HG03575 (cell line): ENCODE measurements at regions not wholly inside any gene's neighbourhood (a gene's known extent, or its start where the extent isn't known, plus 50 kb on each side); places are given as distances from the start of the nearest gene placed in this dataset.

Experiments used
- ATAC-seq: cut with Tn5 transposase; IDR thresholded peaks from one replicate; pipeline ENCODE4 v1.9.1; 2021; ENCODE audit not compliant: unreplicated experiment, insufficient number of reproducible peaks, low FRiP score; ENCODE audit errors: extremely low read depth

GRCh38 chr5:116389601-116390000 lies 185.0 kb downstream of the SEMA6A start:
- no peak for ATAC-seq

DNA sequence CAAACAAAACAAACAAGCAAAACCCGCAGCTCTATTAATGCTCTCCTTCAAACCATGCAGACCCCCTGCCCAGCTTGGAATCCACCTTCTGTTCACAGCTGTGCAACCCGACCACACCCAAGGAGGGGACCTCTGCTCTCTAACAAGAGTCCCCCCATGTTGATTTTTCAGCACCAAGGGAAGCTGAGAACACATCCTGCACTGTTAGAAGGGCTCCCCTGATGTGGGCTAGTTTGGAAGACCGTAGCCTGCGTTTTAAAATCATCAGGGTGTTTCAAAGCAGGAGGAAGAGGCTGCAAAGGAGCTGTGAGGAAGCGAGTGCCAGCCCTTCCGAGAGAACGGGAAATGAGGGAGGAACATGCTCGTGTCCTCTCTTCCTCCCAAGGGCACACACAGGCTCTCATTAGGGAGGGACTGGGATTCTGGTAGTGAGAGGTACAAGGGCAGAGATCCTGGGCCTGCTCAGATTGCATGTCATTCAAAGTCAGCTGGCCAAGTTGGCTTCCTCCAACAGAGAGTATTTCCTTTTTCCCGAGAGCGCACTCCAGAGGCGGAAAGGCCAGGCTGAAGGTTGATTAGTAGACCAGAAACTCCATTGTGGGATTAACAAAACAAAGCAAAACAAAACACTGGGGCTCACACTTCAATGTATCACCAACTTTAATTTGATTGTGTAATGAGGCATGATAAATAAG lies 185.9 kb downstream of the SEMA6A start:
- ATAC-seq: no peak

GRCh38 chr5:116387738-116388137 lies 186.9 kb downstream of the SEMA6A start:
- no peak for ATAC-seq

GRCh38 chr5:116386633-116387032 lies 188.0 kb downstream of the SEMA6A start:
- no peak for ATAC-seq

GRCh38 chr5:116382874-116383266 lies 191.8 kb downstream of the SEMA6A start:
- ATAC-seq: no peak

GRCh38 chr5:116382032-116382873 lies 192.4 kb downstream of the SEMA6A start:
- no peak for ATAC-seq

GRCh38 chr5:116381201-116381600 lies 193.4 kb downstream of the SEMA6A start:
- no peak for ATAC-seq

- ATAC-seq: no peak
Observed at GRCh38 chr5:116380621-116381020, 194.0 kb downstream of the SEMA6A start.

DNA sequence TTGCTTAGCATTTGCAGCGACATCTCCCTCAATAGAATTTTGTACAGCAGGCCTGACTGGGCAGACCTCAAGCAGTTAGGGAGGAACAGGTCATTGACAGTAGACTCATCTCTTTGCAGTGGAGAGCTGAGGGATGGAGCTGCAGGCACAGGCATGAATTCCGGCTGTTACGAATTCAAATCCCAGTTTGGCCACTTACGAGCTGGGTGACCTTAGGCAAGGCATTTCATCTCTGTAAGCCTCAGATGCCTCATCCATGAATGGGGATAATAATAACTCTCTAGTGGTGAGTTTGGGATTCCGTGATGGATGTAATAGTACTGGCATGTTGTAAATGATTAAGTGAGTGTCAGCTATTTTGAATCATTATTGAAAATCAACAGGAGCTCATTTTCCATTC lies 195.3 kb downstream of the SEMA6A start:
- no peak for ATAC-seq

DNA sequence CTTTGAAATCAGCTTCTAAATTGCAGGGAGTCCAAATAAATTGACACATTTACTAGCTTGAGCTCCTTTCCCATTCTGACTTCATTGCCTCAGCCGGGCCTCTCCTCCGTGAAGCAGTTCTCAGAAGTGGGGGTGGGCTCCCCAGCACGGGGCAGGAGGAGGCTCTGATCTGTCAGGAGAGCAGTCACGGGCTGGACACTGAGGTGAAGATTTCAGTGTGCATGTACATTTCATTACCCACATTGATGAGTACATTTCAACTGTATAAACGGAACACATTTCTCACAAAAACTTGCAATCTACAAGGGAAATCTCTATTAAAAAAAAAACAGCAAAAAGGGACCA lies 195.9 kb downstream of the SEMA6A start:
- ATAC-seq: no peak

DNA sequence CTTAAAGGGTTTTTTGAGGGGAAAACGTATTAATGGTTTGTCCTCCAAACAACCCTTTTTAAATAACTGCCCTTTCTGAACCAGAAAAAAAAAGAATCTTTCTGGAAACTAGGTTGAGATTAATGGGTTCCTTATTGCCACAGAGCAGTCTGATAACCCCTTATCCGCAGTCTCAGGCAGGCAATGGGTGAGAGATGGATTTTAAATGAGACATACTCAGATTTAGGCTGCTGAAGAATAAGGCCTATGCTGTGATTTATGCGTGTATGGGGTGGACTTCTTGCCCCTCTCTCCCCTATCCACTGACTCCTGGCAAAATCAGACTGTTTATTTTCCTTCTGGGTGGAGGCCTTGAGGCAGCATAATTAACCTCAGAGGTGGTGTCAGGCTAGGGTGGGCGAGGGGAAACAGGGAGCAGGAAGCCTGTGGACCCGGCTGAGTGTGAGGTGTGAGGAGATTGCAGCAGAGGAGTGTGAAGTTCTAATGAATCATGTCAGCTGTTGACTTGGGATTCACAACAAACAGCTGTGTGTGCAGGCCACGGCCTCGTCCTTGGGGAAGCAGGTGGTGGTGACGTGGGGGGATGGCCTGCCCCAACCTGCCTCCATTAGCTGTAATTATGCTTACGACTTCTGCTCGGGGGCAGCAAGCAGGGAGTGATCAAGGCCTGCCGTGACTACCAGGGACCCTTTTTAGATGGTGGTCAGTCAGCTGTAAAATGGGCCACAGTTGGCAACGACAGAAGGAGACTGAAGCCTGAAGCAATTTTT lies 196.4 kb downstream of the SEMA6A start:
- ATAC-seq: no peak

DNA sequence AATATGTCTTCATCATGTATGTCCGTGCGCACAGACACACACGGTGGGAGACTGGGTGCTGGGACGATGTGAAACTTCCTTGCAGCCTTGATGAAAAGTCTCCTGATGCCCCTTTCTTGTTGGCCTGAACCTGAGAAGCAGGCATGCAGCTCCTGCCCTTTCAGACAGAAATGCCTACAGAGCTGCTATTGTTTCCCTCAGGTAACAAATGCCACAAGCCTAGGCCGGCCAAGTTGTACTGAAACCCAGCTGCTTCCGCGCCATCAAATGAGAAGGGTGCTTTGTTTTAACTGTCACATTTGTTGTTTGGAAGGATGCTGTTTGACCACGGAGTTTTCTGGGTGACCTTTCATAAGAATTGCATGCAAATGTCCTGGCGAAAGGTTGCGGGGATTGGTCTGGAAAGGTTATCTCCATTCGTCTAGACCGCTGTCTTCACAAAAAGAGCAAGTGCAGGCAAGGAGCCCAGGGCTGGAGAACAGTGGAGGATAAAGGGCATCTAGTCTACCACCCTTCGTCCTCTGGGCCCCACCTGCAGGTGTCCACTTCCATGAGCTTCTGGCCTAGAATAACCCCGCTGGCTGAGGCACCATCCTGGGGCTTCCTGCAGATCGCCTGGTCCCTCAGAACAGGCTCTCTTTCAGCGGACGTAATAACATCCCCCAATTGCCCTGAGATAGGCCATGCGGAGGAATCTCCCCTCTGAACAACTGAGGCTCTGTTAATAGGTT lies 197.2 kb downstream of the SEMA6A start:
- ATAC-seq: no peak

- ATAC-seq: no peak
Observed at GRCh38 chr5:116375926-116376325, 198.7 kb downstream of the SEMA6A start.

DNA sequence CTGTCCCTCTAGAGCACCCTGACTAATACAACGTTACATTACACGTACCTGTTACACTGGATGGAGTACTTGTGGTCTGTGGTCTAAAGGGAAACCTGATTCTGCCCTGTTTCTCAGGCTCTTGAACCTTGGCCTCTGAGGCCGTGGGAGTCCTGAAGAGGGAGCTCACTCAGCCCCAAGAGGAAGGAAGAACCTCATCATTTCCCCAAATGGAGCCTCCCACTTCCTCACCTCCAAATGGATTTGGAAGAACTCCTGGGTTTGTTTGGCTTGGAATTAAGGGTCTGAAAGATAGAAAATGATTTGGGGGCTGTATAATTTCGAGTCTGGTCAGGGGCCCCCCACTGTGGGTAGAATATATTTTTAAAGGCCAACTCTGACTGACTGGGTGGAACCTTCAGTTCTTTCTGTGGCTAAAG lies 200.2 kb downstream of the SEMA6A start:
- peak; percentile 79 for ATAC-seq

GRCh38 chr5:116372931-116373597 lies 201.6 kb downstream of the SEMA6A start:
- no peak for ATAC-seq

DNA sequence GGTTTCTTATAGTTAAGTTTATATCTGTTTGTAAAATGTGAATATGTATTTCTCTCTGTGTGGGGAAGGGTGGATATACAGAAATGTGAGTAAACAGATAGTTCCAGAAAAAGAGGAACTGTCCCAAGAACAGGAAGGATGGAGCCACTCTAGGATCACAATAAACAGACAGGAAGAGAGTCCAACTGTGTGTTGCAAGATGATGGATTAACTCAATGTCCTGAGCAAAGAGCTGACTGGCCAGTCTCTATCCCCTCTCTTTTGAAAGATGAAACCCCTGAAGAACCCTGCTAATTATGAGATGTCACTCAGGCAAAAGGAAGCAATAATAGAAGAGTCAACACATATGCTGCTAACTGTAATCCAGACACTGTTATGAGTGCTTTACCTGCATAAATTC lies 202.7 kb downstream of the SEMA6A start:
- no peak for ATAC-seq

DNA sequence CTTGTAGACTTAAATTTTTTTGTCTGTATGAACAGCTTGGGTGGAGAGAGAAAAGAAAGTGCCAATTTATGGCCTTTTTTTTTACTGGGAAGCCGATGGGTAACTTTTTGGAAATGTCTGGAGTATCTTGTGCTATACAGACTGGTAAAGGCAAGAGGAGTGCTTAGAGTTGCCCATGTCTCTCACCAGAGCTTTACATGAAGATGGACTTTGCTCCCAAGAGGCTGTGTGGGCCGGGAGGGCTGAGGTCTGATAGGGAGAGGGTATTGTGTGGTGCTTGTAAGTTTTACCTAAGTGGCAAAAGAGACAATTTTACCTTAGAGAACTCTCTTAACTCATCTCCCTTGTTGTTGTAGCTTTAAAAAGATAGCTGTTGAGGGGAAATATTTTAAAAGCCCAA lies 203.2 kb downstream of the SEMA6A start:
- ATAC-seq: no peak

DNA sequence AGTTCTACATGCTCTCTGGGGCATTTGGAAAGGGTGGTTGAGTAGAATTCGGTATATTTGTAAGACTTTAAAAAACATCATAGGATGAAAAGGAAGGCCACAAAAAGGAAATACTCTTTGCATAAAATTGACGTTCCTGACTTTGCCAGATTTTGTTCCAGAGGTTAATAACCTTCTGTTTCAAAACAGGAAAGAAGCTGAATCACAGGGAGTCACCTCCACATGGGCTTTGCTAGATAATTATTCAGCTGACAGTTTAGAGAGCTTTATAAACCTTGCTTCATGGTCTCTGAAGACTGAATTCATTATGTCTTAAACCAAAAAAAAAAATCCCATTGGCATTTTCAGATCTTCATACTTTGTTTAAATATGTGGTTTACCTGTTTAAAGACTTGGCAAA lies 203.7 kb downstream of the SEMA6A start:
- ATAC-seq: no peak

GRCh38 chr5:116370149-116370548 lies 204.5 kb downstream of the SEMA6A start:
- no peak for ATAC-seq
